H1 (cell line): ENCODE measurements at regions not wholly inside any gene's neighbourhood (a gene's known extent, or its start where the extent isn't known, plus 50 kb on each side); places are given as distances from the start of the nearest gene placed in this dataset.

Experiments
- ASH2L ChIP-seq: fragments of 200-600, 300-600 bp; sonication (generic); IDR thresholded peaks from one replicate; pipeline ENCODE4 v1.7.1; 2017; ENCODE audit warnings: low read length
- GABPA ChIP-seq: IDR thresholded peaks from 2 replicates; pipeline ENCODE4 v1.6.1; 2011; ENCODE audit warnings: mild to moderate bottlenecking, low read length, moderate library complexity, borderline replicate concordance; ENCODE audit not compliant: insufficient read depth
- NRF1 ChIP-seq: IDR thresholded peaks from 2 replicates; pipeline ENCODE4 v1.6.1; 2011; ENCODE audit warnings: mild to moderate bottlenecking, low read depth, low read length, improper control_type of control experiment
- PHF8 ChIP-seq: fragments of 200-600 bp; sonication (generic); conservative IDR thresholded peaks from 2 replicates; pipeline ENCODE4 v1.7.1; 2012; ENCODE audit warnings: low read depth, mild to moderate bottlenecking, inconsistent platforms, low read length, moderate library complexity
- SAP30 ChIP-seq: fragments of 300-600 bp; sonication (generic); IDR thresholded peaks from 2 replicates; pipeline ENCODE4 v1.7.1; 2012; ENCODE audit warnings: low read length, moderate library complexity, mild to moderate bottlenecking, inconsistent platforms; ENCODE audit not compliant: insufficient read depth, insufficient replicate concordance
- TAF7 ChIP-seq: optimal IDR thresholded peaks from 2 replicates; pipeline ENCODE3; 2011; ENCODE audit warnings: low read depth, mild to moderate bottlenecking, inconsistent platforms, low read length, moderate library complexity, borderline replicate concordance
- TF ChIP-seq, protein P1 (sequence below): fragments of 300-600 bp; sonication (generic); IDR thresholded peaks from 2 replicates; pipeline ENCODE4 v1.7.1; 2012; ENCODE audit warnings: low read length, moderate library complexity, mild to moderate bottlenecking, inconsistent platforms; ENCODE audit not compliant: insufficient replicate concordance
- TF ChIP-seq, protein P2 (sequence below): IDR thresholded peaks from 2 replicates; pipeline ENCODE4 v1.6.1; 2011; ENCODE audit warnings: low read depth, mild to moderate bottlenecking, low read length; ENCODE audit not compliant: insufficient read depth
- TF ChIP-seq, protein P3 (sequence below): IDR thresholded peaks from 2 replicates; pipeline ENCODE4 v1.6.1; 2012; ENCODE audit warnings: inconsistent platforms

DNA sequence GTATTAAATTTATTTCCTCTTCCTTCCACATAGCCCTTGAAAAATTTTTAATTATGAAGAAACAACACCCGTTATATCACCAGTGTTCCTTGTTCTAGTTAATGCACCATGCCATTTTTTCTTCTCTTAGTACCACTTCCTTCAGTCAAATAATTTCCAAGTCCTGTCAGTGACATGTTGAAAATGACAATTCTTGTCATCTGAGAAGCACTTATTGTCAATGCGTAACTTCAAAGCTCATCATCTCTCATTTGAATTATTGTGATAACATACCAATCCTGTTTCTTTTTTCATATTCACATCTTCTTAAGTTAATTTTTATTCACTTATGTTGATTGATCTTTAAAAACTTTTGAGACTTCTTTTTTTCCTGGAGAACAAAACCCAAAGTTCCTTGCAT is 320.4 kb downstream of the ASXL3 start (continued):
- TF ChIP-seq, protein P1, sequence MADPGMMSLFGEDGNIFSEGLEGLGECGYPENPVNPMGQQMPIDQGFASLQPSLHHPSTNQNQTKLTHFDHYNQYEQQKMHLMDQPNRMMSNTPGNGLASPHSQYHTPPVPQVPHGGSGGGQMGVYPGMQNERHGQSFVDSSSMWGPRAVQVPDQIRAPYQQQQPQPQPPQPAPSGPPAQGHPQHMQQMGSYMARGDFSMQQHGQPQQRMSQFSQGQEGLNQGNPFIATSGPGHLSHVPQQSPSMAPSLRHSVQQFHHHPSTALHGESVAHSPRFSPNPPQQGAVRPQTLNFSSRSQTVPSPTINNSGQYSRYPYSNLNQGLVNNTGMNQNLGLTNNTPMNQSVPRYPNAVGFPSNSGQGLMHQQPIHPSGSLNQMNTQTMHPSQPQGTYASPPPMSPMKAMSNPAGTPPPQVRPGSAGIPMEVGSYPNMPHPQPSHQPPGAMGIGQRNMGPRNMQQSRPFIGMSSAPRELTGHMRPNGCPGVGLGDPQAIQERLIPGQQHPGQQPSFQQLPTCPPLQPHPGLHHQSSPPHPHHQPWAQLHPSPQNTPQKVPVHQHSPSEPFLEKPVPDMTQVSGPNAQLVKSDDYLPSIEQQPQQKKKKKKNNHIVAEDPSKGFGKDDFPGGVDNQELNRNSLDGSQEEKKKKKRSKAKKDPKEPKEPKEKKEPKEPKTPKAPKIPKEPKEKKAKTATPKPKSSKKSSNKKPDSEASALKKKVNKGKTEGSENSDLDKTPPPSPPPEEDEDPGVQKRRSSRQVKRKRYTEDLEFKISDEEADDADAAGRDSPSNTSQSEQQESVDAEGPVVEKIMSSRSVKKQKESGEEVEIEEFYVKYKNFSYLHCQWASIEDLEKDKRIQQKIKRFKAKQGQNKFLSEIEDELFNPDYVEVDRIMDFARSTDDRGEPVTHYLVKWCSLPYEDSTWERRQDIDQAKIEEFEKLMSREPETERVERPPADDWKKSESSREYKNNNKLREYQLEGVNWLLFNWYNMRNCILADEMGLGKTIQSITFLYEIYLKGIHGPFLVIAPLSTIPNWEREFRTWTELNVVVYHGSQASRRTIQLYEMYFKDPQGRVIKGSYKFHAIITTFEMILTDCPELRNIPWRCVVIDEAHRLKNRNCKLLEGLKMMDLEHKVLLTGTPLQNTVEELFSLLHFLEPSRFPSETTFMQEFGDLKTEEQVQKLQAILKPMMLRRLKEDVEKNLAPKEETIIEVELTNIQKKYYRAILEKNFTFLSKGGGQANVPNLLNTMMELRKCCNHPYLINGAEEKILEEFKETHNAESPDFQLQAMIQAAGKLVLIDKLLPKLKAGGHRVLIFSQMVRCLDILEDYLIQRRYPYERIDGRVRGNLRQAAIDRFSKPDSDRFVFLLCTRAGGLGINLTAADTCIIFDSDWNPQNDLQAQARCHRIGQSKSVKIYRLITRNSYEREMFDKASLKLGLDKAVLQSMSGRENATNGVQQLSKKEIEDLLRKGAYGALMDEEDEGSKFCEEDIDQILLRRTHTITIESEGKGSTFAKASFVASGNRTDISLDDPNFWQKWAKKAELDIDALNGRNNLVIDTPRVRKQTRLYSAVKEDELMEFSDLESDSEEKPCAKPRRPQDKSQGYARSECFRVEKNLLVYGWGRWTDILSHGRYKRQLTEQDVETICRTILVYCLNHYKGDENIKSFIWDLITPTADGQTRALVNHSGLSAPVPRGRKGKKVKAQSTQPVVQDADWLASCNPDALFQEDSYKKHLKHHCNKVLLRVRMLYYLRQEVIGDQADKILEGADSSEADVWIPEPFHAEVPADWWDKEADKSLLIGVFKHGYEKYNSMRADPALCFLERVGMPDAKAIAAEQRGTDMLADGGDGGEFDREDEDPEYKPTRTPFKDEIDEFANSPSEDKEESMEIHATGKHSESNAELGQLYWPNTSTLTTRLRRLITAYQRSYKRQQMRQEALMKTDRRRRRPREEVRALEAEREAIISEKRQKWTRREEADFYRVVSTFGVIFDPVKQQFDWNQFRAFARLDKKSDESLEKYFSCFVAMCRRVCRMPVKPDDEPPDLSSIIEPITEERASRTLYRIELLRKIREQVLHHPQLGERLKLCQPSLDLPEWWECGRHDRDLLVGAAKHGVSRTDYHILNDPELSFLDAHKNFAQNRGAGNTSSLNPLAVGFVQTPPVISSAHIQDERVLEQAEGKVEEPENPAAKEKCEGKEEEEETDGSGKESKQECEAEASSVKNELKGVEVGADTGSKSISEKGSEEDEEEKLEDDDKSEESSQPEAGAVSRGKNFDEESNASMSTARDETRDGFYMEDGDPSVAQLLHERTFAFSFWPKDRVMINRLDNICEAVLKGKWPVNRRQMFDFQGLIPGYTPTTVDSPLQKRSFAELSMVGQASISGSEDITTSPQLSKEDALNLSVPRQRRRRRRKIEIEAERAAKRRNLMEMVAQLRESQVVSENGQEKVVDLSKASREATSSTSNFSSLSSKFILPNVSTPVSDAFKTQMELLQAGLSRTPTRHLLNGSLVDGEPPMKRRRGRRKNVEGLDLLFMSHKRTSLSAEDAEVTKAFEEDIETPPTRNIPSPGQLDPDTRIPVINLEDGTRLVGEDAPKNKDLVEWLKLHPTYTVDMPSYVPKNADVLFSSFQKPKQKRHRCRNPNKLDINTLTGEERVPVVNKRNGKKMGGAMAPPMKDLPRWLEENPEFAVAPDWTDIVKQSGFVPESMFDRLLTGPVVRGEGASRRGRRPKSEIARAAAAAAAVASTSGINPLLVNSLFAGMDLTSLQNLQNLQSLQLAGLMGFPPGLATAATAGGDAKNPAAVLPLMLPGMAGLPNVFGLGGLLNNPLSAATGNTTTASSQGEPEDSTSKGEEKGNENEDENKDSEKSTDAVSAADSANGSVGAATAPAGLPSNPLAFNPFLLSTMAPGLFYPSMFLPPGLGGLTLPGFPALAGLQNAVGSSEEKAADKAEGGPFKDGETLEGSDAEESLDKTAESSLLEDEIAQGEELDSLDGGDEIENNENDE = no peak
- TF ChIP-seq, protein P2, sequence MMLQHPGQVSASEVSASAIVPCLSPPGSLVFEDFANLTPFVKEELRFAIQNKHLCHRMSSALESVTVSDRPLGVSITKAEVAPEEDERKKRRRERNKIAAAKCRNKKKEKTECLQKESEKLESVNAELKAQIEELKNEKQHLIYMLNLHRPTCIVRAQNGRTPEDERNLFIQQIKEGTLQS = no peak
- TF ChIP-seq, protein P3, sequence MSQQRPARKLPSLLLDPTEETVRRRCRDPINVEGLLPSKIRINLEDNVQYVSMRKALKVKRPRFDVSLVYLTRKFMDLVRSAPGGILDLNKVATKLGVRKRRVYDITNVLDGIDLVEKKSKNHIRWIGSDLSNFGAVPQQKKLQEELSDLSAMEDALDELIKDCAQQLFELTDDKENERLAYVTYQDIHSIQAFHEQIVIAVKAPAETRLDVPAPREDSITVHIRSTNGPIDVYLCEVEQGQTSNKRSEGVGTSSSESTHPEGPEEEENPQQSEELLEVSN = no peak
- TF ChIP-seq SAP30 (no peak), ASH2L (no peak), TAF7 (no peak), GABPA (no peak), NRF1 (no peak), PHF8 (no peak)
